HG03095 (cell line): ENCODE measurements at regions not wholly inside any gene's neighbourhood (a gene's known extent, or its start where the extent isn't known, plus 50 kb on each side); places are given as distances from the start of the nearest gene placed in this dataset.

Source experiments
- ATAC-seq: cut with Tn5 transposase; IDR thresholded peaks from one replicate; pipeline ENCODE4 v1.9.1; 2021; ENCODE audit warnings: moderate library complexity; ENCODE audit not compliant: unreplicated experiment

- no peak for ATAC-seq
Measured at GRCh38 chr5:167753725-167754490, 537.5 kb upstream of the WWC1 start.

GRCh38 chr5:167754501-167755021 lies 536.9 kb upstream of the WWC1 start:
- ATAC-seq = no peak

- no peak for ATAC-seq
Measured at GRCh38 chr5:167755420-167755819, 536.0 kb upstream of the WWC1 start.

GRCh38 chr5:167759057-167759821 lies 532.2 kb upstream of the WWC1 start:
- no peak for ATAC-seq

GRCh38 chr5:167763772-167764171 lies 527.7 kb upstream of the WWC1 start:
- no peak for ATAC-seq

- no peak for ATAC-seq
Measured at GRCh38 chr5:167764641-167765289, 526.7 kb upstream of the WWC1 start.

GRCh38 chr5:167765352-167765751 lies 526.1 kb upstream of the WWC1 start:
- ATAC-seq = no peak

- no peak for ATAC-seq
Measured at GRCh38 chr5:167766957-167767356, 524.5 kb upstream of the WWC1 start.

- ATAC-seq = no peak
Measured at GRCh38 chr5:167767795-167768194, 523.6 kb upstream of the WWC1 start.

- ATAC-seq = no peak
Measured at GRCh38 chr5:167769846-167770413, 521.5 kb upstream of the WWC1 start.

- no peak for ATAC-seq
Measured at GRCh38 chr5:167770461-167770860, 521.0 kb upstream of the WWC1 start.

GRCh38 chr5:167771571-167771970 lies 519.9 kb upstream of the WWC1 start:
- no peak for ATAC-seq

- ATAC-seq = no peak
Measured at GRCh38 chr5:167773668-167774301, 517.7 kb upstream of the WWC1 start.

- no peak for ATAC-seq
Measured at GRCh38 chr5:167777746-167778145, 513.7 kb upstream of the WWC1 start.

GRCh38 chr5:167778228-167778627 lies 513.2 kb upstream of the WWC1 start:
- no peak for ATAC-seq

- no peak for ATAC-seq
Measured at GRCh38 chr5:167779644-167780043, 511.8 kb upstream of the WWC1 start.

- ATAC-seq = no peak
Measured at GRCh38 chr5:167780177-167780576, 511.3 kb upstream of the WWC1 start.

GRCh38 chr5:167783145-167783817 lies 508.2 kb upstream of the WWC1 start:
- no peak for ATAC-seq

GRCh38 chr5:167785106-167785505 lies 506.3 kb upstream of the WWC1 start:
- ATAC-seq = no peak

GRCh38 chr5:167785901-167786300 lies 505.5 kb upstream of the WWC1 start:
- ATAC-seq = no peak
